Spinal cord (tissue), 9 donors: ENCODE measurements at regions not wholly inside any gene's neighbourhood (a gene's known extent, or its start where the extent isn't known, plus 50 kb on each side); places are given as distances from the start of the nearest gene placed in this dataset.

Experiments used
- DNase-seq, 6 donors: peaks; one replicate each; pipeline versions ENCODE4 v3.0.0 to v3.0.0-alpha.2; 2013 to 2015; ENCODE audit warnings: low spot score in 6 of 6, low read depth in 4 of 6
- H3K27ac ChIP-seq: one replicate; pipeline ENCODE4 v1.5.1; 2013; ENCODE audit warnings: low read depth, low read length, control low read depth
- H3K27me3 ChIP-seq: one replicate; pipeline ENCODE4 v1.6.1; 2013; ENCODE audit warnings: low read length; ENCODE audit not compliant: control insufficient read depth, insufficient read depth
- H3K36me3 ChIP-seq: one replicate; pipeline ENCODE4 v1.6.1; 2013; ENCODE audit warnings: low read length; ENCODE audit not compliant: control insufficient read depth, insufficient read depth
- H3K4me1 ChIP-seq: one replicate; pipeline ENCODE4 v1.6.1; 2013; ENCODE audit warnings: low read length; ENCODE audit not compliant: control insufficient read depth, insufficient read depth
- H3K4me3 ChIP-seq: one replicate; pipeline ENCODE4 v1.5.1; 2013; ENCODE audit warnings: low read depth, low read length, control low read depth
- H3K9me3 ChIP-seq: one replicate; pipeline ENCODE4 v1.6.1; 2013; ENCODE audit warnings: low read length; ENCODE audit not compliant: control insufficient read depth, insufficient read depth
- WGBS: methylation state at CpG from one replicate; pipeline ENCODE4 v1.1.5; 2013; ENCODE audit warnings: missing lambda C conversion rate; ENCODE audit not compliant: insufficient coverage; 5-methylcytosine and 5-hydroxymethylcytosine counted together
- donor health status: healthy.

GRCh38 chr1:70641868-70642267 is 230.8 kb downstream of the CTH start:
- no CpG with 5 or more reads among the region's 1 CpG for WGBS
- H3K27me3 ChIP-seq = no peaks in the 10 kb centered on the region
- no peak overlapping the region for H3K27ac ChIP-seq
- DNase-seq = no peak
- no peaks in the 10 kb centered on the region for H3K9me3 ChIP-seq
- no peaks in the 10 kb centered on the region for H3K4me1 ChIP-seq
- no peak overlapping the region for H3K4me3 ChIP-seq
- no peaks in the 10 kb centered on the region for H3K36me3 ChIP-seq

DNA sequence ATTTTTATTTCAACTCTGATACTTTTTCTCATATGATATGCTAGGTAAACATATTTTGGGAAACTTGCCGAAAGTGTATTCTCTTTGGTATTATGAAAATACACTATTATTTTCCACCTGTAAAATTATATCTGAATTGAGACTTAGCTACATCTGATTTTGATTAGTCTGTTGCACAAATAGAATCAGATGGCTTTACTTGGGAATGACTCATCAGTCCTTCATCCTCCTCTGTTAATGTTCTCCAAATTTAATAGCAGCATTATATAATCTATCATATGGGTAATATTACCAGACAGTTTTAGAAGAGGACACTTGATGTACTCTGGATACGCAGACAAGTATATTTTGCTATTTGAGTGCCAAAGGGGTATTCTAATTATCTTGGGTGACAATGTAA is 245.3 kb downstream of the CTH start:
- Histone ChIP-seq H3K27ac (no peak overlapping the region), H3K27me3 (no peaks in the 10 kb centered on the region), H3K36me3 (no peaks in the 10 kb centered on the region), H3K9me3 (no peaks in the 10 kb centered on the region), H3K4me1 (no peaks in the 10 kb centered on the region), H3K4me3 (no peak overlapping the region)
- no peak for DNase-seq
- WGBS = no CpG with 5 or more reads among the region's 2 CpGs

GRCh38 chr1:70659891-70660290 is 248.8 kb downstream of the CTH start:
- H3K27ac ChIP-seq = no peak overlapping the region
- no peaks in the 10 kb centered on the region for H3K4me1 ChIP-seq
- 100% methylated on average over 2 of the region's 2 CpGs for WGBS
- no peaks in the 10 kb centered on the region for H3K9me3 ChIP-seq
- no peaks in the 10 kb centered on the region for H3K27me3 ChIP-seq
- H3K36me3 ChIP-seq = no peaks in the 10 kb centered on the region
- no peak for DNase-seq
- H3K4me3 ChIP-seq = no peak overlapping the region

- DNase-seq = peak in 1 of 6 donors; percentile 40
- Histone ChIP-seq H3K4me1 (no peaks in the 10 kb centered on the region), H3K9me3 (no peaks in the 10 kb centered on the region), H3K27ac (no peak overlapping the region), H3K27me3 (no peaks in the 10 kb centered on the region), H3K4me3 (no peak overlapping the region), H3K36me3 (no peaks in the 10 kb centered on the region)
- WGBS = 74% methylated on average over 7 of the region's 8 CpGs
Measured at GRCh38 chr1:70666381-70667140, 255.5 kb downstream of the CTH start.

- Histone ChIP-seq H3K27ac (no peak overlapping the region), H3K36me3 (no peaks in the 10 kb centered on the region), H3K4me1 (no peaks in the 10 kb centered on the region), H3K4me3 (no peak overlapping the region), H3K27me3 (no peaks in the 10 kb centered on the region), H3K9me3 (no peaks in the 10 kb centered on the region)
- DNase-seq = no peak
Measured at GRCh38 chr1:70667494-70668170, 256.6 kb downstream of the CTH start.

DNA sequence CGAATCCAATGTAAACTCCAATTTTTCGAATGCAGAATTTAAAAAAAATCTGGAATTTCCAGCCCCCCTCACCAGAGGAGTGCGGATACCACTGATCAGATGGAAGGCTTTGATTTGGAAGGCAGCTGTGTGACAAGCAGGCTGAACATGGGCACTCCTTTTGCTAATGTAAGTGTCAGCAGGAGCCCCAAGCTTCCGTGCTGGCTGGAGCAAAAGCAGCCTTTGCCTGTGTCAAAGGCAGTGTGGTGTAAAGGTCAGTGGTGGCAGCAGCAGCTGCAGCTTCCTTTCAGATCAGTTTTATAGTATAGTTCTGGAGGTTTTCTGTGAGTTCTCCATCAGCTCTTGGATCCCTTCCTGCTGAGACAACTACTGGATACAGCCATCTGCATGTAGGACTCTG is 259.9 kb downstream of the CTH start:
- no peak overlapping the region for H3K4me3 ChIP-seq
- no peaks in the 10 kb centered on the region for H3K9me3 ChIP-seq
- H3K27me3 ChIP-seq = no peaks in the 10 kb centered on the region
- no peaks in the 10 kb centered on the region for H3K36me3 ChIP-seq
- H3K27ac ChIP-seq = no peak overlapping the region
- no peak for DNase-seq
- WGBS = 49% methylated on average over 2 of the region's 4 CpGs
- no peaks in the 10 kb centered on the region for H3K4me1 ChIP-seq

DNA sequence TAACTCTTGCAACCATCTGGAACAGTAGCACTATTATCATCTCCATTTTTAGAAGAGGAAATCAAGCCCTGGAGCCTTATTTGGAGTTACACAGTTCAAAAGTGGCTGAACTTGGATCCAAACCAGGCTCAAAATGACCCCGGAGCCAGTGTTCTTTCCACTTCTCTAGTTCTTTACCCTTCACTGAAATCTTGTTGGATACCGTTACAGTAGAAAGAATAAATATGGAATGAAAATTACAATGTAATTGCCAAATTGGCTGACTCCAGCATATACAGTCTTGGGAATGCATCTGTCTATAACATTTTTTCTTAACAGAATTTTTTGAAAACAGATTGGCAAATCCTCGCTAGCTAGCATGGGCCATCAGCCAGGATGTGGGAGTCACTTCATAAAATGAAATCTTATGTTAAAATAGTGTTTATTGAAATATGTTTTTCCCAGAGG is 261.4 kb downstream of the CTH start:
- no CpG with 5 or more reads among the region's 3 CpGs for WGBS
- H3K27ac ChIP-seq = no peak overlapping the region

GRCh38 chr1:70674941-70675685 is 264.0 kb downstream of the CTH start:
- no peak overlapping the region for H3K27ac ChIP-seq
- no peaks in the 10 kb centered on the region for H3K9me3 ChIP-seq
- DNase-seq = peak in 1 of 6 donors; percentile 60
- no peaks in the 10 kb centered on the region for H3K4me1 ChIP-seq
- no peaks in the 10 kb centered on the region for H3K27me3 ChIP-seq
- 25% methylated on average over 1 of the region's 3 CpGs for WGBS
- H3K4me3 ChIP-seq = no peak overlapping the region
- no peaks in the 10 kb centered on the region for H3K36me3 ChIP-seq

More for the DNA sequence above, 261.4 kb downstream of the CTH start:
- Histone ChIP-seq H3K4me3 (no peak overlapping the region), H3K27me3 (no peaks in the 10 kb centered on the region), H3K9me3 (no peaks in the 10 kb centered on the region), H3K4me1 (no peaks in the 10 kb centered on the region), H3K36me3 (no peaks in the 10 kb centered on the region)
- DNase-seq = peak in 2 of 6 donors; percentile 20 to 85

- Histone ChIP-seq H3K27me3 (no peaks in the 10 kb centered on the region), H3K9me3 (no peaks in the 10 kb centered on the region), H3K4me3 (no peak overlapping the region), H3K27ac (no peak overlapping the region), H3K36me3 (no peaks in the 10 kb centered on the region), H3K4me1 (no peaks in the 10 kb centered on the region)
- no peak for DNase-seq
- WGBS = 49% methylated on average over 5 of the region's 5 CpGs
Measured at GRCh38 chr1:70675737-70676156, 264.7 kb downstream of the CTH start.
